GM12892 (cell line): ENCODE measurements at regions not wholly inside any gene's neighbourhood (a gene's known extent, or its start where the extent isn't known, plus 50 kb on each side); places are given as distances from the start of the nearest gene placed in this dataset.

Source experiments
- POLR2A ChIP-seq: IDR thresholded peaks from 2 replicates; pipeline ENCODE4 v1.6.1; 2011; ENCODE audit warnings: low read depth, low read length, control low read depth
- POLR2AphosphoS5 ChIP-seq: IDR thresholded peaks from 2 replicates; pipeline ENCODE4 v1.6.1; 2011; ENCODE audit warnings: low read depth, low read length, control low read depth

DNA sequence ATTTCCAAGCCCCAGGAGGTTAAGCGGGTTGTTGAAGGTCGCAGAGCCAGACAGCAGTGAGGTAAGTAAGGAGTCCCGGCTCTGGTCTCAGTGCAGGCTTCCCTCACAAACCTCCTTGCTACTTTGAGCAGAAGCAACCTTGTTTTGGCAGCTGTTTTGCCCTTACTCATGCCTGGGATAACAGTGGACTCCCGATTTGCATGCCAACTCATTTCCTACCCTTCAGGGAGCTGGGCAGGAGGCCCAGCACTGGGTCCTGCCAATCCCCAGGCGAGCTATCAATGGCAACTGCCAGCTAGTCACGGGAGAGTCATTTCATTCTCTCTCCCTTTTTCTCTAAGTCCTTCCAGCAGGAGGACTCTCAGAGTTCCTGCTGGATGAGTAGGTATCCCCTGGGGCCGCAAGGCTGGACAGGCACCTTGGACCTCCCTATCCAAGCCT lies 72.0 kb upstream of the KSR1 start:
- TF ChIP-seq POLR2A (no peak), POLR2AphosphoS5 (no peak)
